SK-N-MC (cell line): ENCODE measurements at regions not wholly inside any gene's neighbourhood (a gene's known extent, or its start where the extent isn't known, plus 50 kb on each side); places are given as distances from the start of the nearest gene placed in this dataset.

ENCODE experiments used
- EZH2 ChIP-seq: fragments of 200-600 bp; sonication (generic); IDR thresholded peaks from one replicate; pipeline ENCODE4 v1.6.1; 2017; ENCODE audit warnings: antibody characterized with exemption
- POLR2AphosphoS5 ChIP-seq: IDR thresholded peaks from 2 replicates; pipeline ENCODE4 v1.6.1; 2012; ENCODE audit warnings: mild to moderate bottlenecking, low read depth, low read length, borderline replicate concordance

DNA sequence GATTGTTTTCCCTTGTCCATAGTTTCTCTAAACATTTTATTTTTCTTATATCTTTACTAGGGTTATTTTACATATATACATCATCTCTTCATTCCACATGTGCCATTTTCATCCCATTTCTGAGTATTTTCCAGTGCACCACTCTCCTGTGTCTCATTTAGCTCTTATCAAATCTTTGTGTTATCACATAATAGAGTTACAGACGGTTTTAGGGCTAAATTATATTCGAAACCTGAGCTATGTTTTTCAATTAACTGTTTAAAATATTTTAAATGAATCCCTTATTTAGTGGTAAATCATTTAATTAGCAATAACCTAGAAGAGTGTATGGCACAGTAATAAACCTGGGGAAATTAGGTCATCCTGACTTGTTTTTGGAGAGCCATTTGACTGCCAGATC, 160.4 kb upstream of the DCN start:
- no peak for TF ChIP-seq POLR2AphosphoS5
- no peak for TF ChIP-seq EZH2
